GM18868 (cell line): ENCODE measurements at regions not wholly inside any gene's neighbourhood (a gene's known extent, or its start where the extent isn't known, plus 50 kb on each side); places are given as distances from the start of the nearest gene placed in this dataset.

Experiments
- ATAC-seq: cut with Tn5 transposase; IDR thresholded peaks from one replicate; pipeline ENCODE4 v1.9.1; 2021; ENCODE audit warnings: mild to moderate bottlenecking, moderate library complexity; ENCODE audit not compliant: unreplicated experiment

DNA sequence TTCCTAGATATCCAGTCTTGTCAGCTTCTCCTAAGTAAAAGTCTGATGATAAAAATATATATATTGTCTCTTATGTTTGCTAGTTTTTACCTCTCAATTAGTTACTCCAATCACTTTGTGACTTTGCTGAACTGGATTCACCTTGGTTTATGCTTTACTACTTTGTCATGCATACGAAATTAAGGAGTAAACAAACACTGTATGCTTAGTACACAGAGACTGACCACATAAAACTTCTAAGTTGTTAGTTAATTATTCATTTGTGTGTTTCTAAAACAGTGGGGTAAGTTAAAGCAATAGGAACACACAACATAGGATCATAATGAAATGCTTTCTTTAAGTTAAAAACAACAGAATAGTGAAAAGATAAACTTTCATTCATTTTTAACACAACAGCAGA is 877.3 kb upstream of the MAP3K7 start:
- no peak for ATAC-seq

DNA sequence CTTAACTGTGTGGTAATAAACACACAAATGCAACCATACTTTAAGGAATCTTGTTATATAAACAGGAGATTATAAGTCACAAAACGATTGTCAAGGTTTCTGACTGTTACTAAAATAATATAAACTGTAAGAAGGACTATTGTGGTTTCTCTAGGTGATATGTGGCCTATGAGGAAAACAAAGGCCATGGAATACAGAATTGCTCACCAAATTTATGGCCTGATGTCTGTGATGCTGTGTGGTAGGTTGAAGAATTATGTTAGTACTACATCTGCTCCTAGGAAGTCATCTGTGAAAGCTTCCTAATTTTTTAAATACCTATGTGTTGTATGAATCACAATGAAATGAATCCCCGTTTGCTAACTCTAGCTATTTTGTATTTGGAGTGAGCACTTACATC is 875.4 kb upstream of the MAP3K7 start:
- ATAC-seq, result no peak

DNA sequence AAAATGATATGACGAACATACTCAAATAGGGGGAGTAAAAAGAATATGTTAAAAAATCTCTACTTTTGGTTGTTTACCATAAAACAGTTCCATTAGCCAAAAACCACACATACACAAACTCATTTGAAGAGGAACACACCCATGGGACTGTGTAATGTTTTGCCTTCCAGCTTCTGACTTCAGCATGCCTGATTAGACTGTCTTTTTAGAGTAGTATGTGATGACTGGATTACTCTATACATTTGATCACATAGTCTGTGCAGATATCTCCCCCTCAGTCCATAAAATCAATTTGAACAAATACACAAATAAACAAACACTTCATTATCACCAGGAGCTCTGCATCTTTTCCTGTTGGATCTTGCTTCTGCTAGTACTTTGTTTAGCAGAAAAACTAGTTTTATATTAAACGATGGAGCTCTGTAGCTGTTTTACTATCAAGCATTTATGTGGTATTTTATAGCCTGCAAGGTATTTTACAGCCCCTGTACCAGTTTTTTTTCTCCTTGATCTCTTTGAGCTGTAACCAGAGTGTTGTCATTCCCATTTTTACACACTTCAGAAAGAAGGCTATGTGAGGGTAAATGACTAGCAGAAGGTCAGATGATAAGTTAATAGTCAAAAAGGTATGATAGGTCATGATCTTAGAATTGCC is 866.5 kb upstream of the MAP3K7 start:
- ATAC-seq, result no peak

DNA sequence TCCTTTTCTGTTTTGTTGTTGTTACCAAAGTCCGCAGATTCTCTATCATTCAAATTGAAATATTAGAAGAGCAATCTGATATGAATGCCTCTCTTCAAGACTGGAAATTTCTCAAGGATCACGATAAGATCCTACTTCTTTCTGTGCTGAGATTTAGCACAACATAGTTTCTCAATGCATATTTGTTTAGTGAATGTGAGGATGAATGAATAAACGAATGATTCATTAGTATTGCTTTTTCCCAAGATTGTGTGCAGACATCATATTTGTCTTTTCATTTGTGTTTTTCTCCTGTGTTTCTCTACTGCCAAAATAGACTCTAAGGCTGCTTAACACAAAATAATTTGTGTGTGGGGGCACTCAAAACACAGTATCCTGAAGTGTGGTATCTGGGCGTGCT is 862.7 kb upstream of the MAP3K7 start:
- ATAC-seq, result no peak

DNA sequence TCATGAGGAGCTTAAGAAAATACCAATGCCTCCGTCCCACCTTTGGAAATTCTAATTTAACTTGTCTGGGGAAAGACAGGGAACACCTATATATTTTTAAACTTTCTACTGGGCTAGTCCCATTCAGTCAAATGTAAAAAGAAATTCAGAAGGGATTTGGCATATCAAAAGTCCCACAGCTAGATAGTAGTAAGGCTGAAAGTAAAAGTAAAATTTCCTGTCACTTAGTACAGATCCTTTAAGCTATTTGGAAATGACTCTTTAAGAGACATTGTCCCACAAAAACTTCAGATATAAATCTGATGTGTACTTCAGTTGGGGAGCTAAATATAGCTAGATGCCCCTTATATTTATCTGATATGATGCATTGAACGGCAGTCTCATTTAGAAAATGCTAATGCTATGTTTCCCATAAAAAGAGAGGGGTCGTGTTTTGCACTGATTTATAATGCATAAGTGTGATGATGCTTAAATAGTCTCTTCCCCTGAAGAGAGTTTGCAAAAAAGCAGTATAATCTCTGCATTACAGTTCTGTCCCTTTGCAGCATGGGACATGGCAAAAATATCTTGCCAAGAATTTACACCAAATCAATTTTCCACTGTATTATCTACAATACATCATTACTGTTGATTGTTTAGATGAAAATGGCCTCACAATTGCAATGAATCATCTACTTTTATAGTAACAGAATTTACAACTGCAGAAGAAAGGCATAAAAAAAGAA is 860.8 kb upstream of the MAP3K7 start:
- ATAC-seq, result peak; percentile 60

DNA sequence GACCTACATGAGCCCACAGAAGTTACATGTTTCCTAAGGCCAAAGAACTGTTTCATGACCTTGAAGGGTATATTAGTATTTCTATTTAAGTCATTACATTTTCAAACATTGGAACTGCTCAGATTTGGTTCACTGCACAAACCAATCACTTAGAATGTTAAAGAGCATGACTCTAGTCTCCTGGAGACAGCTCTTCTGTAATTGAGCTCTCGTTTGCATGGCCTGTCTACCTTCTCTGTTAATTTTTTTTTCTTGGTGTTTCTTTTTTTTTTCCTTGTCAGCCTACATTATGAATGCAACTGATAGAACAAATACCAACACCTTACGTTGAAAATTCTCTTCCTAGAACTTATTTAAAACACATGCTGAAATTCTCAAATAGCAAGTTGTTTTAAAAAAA is 860.2 kb upstream of the MAP3K7 start:
- peak; percentile 49 for ATAC-seq

DNA sequence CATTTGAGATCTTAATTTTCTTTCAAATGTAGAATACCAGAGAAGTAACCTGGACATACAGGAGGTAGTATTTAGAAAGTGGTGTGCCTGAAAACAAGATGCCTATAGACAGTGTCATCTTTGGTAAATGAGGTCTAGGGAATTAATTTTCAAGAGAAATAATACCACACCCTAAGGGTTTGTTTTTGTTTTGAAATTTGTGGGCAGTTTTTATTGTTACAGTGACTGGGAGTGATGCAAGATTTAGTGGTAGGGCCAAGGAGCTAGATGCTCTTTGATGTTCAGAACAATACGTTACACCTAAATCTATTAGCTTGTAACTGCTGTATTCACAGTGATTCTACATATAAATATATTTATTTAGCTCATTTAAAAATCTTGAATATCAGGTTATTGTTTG is 856.5 kb upstream of the MAP3K7 start:
- ATAC-seq, result no peak

DNA sequence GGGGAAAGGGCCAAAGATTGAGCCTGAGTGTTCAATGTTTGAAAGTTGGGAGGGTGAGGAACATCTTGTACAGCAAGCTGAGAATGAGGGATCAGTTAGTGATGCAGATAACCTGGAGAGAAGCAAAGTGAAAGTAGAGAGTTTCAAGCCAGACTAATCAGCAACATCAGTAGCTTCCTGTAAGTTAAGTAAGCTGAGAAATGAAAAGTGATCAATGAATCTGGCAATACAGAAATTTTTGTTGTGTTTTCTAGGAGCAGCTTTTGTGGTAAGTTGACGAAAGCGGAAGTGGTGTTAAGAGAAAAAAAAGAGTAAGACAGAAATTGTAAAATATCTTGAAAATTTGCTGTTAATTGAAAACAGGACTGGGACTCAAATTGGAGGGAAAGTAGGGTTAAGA is 855.5 kb upstream of the MAP3K7 start:
- ATAC-seq, result peak; percentile 29

DNA sequence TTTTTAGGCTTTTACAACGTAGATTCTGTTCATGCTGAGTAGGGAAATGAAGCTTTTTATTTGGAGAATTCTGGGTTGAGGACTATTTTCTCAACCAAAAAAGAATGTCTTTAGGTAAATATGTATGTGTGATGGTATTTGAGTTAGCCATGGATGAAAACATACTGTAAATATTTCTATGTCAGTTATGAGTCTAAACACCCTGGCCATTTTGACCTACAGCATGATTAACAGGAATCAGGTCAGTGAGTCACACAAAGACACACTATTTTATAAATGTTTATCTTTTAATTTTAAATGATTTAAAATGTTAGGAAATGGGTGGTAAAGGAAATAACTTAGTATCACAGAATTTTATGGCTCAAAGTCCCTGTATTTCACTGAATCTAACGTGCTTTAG is 851.7 kb upstream of the MAP3K7 start:
- ATAC-seq, result no peak

DNA sequence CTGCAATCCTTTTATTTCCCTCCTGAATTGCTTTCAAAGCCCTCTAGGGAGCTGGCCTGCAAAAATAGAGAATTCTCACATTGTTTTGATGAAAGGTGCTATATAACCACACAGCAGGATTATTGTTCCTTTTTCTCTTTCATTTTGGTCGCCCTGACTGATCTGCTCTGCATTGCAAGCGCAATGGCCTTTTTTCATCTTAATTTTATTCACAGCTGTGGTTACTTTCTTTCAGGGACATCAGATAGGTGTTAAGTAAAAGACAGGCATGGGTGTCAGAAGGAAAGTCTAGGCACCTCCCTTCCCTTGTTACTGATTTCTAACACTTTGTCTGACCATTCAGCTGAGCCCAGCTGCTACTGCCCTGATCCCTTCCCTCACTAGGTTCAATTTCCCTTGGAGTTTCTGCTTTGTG is 850.5 kb upstream of the MAP3K7 start:
- ATAC-seq, result no peak

DNA sequence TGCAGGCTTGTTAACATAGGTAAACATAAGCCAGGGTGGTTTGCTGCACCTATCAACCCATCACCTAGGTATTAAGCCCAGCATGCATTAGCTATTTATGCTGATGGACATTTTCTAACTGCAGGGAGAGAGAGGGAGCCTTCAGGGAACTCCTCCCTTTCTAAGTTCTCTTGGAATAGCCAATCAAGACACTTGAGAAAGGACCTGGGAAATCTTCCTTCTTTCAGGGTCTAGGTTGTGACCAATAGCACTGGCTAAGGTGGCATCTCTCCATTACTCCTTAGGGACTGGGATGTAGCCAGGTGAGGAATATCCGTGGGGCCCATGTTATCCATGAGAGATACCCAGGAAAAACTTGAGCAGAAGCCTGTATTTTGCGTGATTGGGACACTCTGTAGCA is 849.6 kb upstream of the MAP3K7 start:
- no peak for ATAC-seq

DNA sequence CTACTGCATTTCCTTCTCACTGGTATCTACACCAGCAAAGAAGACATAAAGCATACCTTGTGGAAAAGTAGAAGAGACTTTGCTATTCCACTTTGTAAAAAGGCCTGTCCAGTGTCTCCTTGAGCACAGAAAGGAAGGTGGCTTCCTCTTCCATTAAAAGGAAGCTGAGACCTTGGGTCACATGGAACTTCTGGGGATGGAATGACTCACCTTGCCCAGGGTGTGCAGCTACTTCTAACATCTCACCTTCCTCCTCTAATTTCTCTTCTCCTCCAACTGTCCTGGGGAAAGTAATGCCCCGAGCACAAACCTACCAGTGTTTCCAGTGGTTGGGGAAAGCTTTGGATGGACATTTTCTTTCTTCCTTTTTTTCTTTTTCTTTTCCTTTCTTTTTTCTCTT is 848.8 kb upstream of the MAP3K7 start:
- peak; percentile 41 for ATAC-seq

DNA sequence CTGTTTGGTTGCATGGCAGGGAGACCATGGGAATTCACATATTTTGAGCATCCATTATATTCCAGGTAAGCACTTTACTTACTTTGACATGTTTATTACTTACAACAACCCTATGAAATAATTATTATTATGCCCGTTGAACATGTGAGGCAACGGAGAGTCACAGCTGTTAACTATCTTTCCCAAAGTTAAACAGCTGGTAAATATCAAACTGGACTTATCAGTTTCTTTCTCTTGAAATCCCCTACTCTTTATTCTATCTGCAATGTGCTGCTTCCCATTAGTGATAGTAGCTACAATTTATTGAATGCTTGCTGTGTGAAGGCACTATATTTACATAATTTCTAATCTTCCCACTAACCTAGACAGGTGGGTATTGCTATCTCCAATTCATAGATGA is 847.7 kb upstream of the MAP3K7 start:
- ATAC-seq, result no peak

DNA sequence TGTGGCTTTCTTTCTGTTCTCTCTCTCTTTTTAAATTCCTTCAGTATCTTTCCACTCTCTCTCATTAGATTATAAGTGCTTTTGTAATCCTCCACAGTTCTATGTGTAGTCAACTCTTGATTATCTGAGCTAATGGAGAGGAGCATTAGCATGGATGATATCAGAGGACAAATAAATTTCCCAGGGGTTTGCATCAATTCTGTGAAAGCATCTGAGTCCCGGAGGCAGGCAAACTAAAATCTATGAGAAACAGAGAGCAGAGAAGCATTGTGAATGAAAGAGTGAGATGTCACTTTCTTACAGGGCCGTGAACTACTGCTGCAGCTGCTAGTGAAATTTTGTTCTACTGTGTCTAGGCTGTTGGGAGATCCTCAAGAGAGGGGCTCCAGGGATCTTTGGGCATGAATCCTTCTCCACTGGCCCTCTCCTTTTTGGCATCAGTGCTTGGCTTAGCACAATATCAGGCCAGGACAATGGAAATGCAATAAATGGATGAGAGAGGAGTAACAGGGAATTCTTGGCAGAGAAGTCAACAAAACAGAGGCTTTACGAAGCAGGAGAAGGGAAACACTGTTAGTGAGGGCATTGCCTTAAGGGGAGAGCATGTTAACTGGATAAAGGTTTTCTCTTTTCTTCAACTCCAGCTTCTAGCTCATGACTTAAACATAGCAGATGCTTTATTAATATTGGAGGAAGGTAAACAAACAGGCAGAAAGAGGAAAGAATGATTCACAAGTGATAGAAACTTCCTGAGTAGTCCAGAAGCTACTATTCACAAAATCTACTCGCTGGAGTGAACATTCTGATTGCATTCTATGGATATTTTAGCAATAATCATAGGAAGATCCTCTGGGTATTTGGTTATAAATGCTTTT is 847.0 kb upstream of the MAP3K7 start:
- no peak for ATAC-seq

DNA sequence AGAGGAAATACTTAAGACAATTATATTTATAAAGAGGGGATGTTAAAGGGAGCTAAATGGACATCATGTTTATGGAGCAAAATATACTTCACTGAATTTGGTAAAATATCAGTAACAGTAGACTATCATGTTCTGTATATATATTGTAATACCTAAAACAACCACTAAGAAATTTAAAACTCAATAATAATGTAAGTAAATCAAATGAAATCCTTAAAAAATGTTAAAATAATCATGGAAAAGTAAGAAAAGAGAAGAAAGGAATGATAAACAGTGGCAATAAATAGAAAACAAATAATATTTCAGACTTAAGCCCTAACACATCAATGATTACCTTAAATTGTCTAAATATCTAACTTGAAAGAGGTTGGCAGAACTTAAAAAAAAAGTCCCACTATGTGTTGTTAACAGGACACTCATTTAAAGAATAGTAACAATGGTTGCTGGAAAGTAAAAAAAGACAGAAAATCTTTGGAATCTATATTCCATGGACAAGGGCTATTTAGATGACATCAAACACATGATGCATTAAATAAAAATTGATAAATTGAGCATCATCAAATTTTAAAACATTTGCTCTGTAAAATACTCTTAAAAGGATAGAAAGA is 842.2 kb upstream of the MAP3K7 start:
- ATAC-seq, result no peak

DNA sequence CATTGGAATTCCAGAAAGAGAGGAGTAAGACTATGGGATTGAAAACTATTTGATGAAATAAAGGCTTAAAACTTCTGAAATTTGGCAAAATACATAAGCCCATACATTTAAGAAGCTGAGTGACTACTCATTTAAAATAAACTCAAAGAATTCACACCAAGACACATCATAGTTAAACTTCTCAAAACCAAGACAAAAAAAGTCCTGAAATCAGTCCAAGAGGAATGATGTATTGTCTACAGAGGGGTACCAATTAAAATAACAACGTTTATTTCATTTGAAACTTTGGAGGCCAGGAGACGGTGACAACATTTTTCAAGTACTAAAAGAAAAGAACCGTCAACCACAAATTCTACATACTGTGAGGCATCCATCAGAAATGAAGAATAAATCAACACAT is 841.4 kb upstream of the MAP3K7 start:
- ATAC-seq, result no peak

DNA sequence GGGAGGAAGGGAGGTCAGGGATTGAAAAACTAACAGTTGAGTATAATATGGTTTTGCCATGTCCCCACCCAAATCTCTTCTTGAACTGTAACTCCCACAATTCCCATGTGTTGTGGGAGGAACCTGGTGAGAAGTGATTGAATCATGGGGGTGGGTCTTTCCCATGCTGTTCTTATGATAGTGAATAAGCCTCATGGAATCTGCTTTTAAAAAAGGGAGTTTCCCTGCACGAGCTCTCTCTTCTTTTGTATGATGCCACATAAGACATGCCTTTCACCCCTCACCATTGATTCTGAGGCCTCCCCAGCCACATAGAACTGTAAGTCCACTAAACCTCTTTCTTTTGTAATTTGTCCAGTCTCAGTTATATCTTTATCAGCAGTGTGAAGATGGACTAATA is 833.4 kb upstream of the MAP3K7 start:
- ATAC-seq, result no peak

DNA sequence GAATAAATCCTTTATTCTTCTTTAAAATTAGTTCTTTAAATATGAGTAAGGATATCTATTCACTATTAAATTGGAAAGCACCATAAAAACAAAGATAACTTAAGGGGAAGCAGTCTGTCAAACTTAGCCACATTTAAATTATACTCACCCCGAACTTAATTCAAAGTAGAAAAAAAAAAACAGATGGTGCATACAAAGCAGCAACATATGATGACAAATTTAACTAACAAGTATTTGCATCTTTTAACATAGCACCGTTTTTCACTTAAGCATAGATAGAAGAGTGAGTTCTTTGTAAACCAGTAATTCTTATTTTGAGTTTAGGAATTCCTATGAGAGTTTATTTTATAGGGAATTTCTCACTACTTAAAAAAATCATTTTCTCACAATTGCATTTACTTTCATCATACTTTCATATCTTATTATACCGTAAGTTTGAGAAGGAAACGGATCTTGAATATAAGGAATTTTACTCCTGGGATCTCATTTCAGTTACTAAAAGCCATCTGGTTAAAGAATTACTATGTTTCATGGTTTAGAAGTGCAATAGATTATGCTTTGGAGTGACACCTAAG is 828.2 kb upstream of the MAP3K7 start:
- no peak for ATAC-seq

DNA sequence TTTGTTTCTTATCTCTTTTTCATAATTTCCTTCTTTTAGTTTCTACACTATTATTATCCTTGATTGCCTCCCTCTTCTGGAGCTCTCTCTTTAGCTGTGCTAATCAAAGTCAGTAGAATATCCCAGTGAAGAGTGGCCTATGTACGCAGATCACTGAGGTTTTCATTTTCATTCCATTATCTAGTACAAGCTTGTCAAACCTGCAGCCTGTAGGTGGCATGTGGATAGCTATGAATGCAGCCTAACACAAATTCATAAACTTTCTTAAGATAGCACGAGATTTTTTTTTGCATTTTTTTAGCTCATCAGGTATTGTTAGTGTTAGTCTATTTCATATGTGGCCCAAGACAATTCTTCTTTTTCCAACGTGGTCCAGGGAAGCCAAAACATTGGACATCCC is 825.7 kb upstream of the MAP3K7 start:
- ATAC-seq, result peak; percentile 52

DNA sequence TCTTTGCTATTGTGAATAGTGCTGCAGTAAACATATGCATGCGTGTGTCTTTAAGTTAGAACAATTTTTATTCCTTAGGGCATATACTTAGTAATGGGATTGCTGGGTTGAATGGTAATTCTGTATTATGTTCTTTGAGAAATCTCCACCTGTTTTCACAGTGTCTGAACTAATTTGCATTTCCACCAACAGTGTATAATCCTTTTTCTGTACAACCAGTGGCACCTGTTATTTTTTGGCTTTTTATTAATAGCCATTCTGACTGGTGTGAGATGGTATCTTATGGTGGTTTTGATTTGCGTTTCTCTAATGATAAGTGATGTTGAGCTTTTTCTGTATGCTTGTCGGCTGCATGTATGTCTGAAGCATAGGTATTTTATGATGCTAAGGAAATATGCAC is 820.8 kb upstream of the MAP3K7 start:
- ATAC-seq, result no peak

DNA sequence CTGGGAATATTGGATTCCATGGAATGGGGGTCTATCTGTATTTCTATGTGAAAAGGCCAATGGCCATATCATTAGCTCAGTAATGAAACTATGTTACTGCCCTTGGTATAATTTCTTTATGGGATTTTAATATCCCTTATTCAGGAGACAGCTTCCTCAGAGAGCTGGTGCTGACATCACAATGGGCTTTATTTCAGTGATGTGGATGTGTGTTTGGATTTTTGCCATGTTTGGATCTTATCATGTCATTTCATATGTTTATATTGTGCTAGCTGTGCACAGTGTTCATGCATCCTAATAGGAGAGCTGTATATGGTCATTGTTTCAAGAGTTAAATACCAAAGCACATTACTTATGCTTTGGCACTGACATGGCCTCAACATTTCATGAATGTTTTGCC is 806.1 kb upstream of the MAP3K7 start:
- no peak for ATAC-seq
